HEK293 (cell line): ENCODE measurements at regions not wholly inside any gene's neighbourhood (a gene's known extent, or its start where the extent isn't known, plus 50 kb on each side); places are given as distances from the start of the nearest gene placed in this dataset.

Source experiments
- CTCF ChIA-PET: fragments of 350-600 bp; formaldehyde crosslinking; extraction: SDS; loops from one replicate; lab custom pipeline; 2021; ENCODE audit warnings: antibody characterized with exemption; lab: Yijun Ruan, JAX
- POLR2A ChIA-PET: fragments of 300-600 bp; formaldehyde crosslinking; extraction: SDS; loops from one replicate; lab custom pipeline; 2020; ENCODE audit warnings: antibody characterized with exemption, inconsistent platforms; lab: Yijun Ruan, JAX
- H3K27ac ChIP-seq: fragments of 200-500 bp; sonication (Bioruptor generic); 2 replicates; pipeline ENCODE4 v1.5.1; 2014; ENCODE audit warnings: low read depth, low read length, control low read depth, inconsistent platforms; ENCODE audit errors: extremely low read depth
- H3K36me3 ChIP-seq, 2 experiments: fragments of 200-500 bp in 1 of 2; sonication (Bioruptor generic) in 1 of 2; 1 replicate in 1 of 2; 2 replicates in 1 of 2; pipeline ENCODE4 v1.5.1; 2014 to 2017; ENCODE audit warnings: inconsistent platforms in 2 of 2, low read length in 2 of 2; ENCODE audit not compliant: control insufficient read depth in 2 of 2, insufficient read depth in 1 of 2
- H3K4me1 ChIP-seq: fragments of 200-500 bp; sonication (Bioruptor generic); 2 replicates; pipeline ENCODE4 v1.5.1; 2014; ENCODE audit warnings: mild to moderate bottlenecking, low read length, inconsistent platforms; ENCODE audit not compliant: control insufficient read depth, insufficient read depth
- H3K4me3 ChIP-seq: 2 replicates; pipeline ENCODE4 v1.5.1; 2011; ENCODE audit warnings: low read depth, mild to moderate bottlenecking, control low read depth, low read length, moderate library complexity
- H3K9me3 ChIP-seq: fragments of 200-500 bp; sonication (Bioruptor generic); 2 replicates; pipeline ENCODE4 v1.5.1; 2014; ENCODE audit warnings: low read depth, low read length, inconsistent platforms; ENCODE audit not compliant: control insufficient read depth, insufficient read depth
- MZF1 ChIP-seq: fragments of 450-650 bp; formaldehyde crosslinking; IDR thresholded peaks from 2 replicates; pipeline ENCODE4 v1.5.1; 2017; ENCODE audit warnings: missing biosample characterization, missing genetic modification characterization, borderline replicate concordance
- PATZ1 ChIP-seq: fragments of 450-650 bp; formaldehyde crosslinking; IDR thresholded peaks from 2 replicates; pipeline ENCODE4 v1.5.1; 2016; ENCODE audit warnings: missing biosample characterization, missing genetic modification characterization
- PBX3 ChIP-seq: sonication (generic); formaldehyde crosslinking; IDR thresholded peaks from 2 replicates; pipeline ENCODE4 v1.8.1; 2022; ENCODE audit warnings: mild to moderate bottlenecking, moderate library complexity, missing genetic modification reagents
- PRDM6 ChIP-seq: fragments of 450-650 bp; formaldehyde crosslinking; IDR thresholded peaks from 2 replicates; pipeline ENCODE4 v1.5.1; 2017; ENCODE audit warnings: missing biosample characterization, missing genetic modification characterization
- ZBTB20 ChIP-seq: fragments of 450-650 bp; formaldehyde crosslinking; IDR thresholded peaks from 2 replicates; pipeline ENCODE4 v1.5.1; 2016; ENCODE audit warnings: missing biosample characterization, missing genetic modification characterization
- ZFP3 ChIP-seq: fragments of 450-650 bp; formaldehyde crosslinking; IDR thresholded peaks from 2 replicates; pipeline ENCODE4 v1.5.1; 2016; ENCODE audit warnings: low read depth, missing biosample characterization, missing genetic modification characterization
- ZIC2 ChIP-seq: fragments of 450-650 bp; formaldehyde crosslinking; IDR thresholded peaks from 2 replicates; pipeline ENCODE4 v1.5.1; 2016; ENCODE audit warnings: missing biosample characterization, missing genetic modification characterization
- ZNF146 ChIP-seq: fragments of 450-650 bp; formaldehyde crosslinking; IDR thresholded peaks from 2 replicates; pipeline ENCODE4 v1.5.1; 2016; ENCODE audit warnings: missing biosample characterization, missing genetic modification characterization
- ZNF211 ChIP-seq: fragments of 450-650 bp; formaldehyde crosslinking; IDR thresholded peaks from 2 replicates; pipeline ENCODE4 v1.5.1; 2016; ENCODE audit warnings: low read depth, missing biosample characterization, missing genetic modification characterization
- ZNF223 ChIP-seq: fragments of 450-650 bp; formaldehyde crosslinking; IDR thresholded peaks from 2 replicates; pipeline ENCODE4 v1.5.1; 2016; ENCODE audit warnings: missing biosample characterization, missing genetic modification characterization
- ZNF280C ChIP-seq: fragments of 450-650 bp; formaldehyde crosslinking; IDR thresholded peaks from 2 replicates; pipeline ENCODE4 v1.5.1; 2016; ENCODE audit warnings: missing biosample characterization, missing genetic modification characterization

- TF ChIP-seq ZNF280C (tag by site-specific recombination) (no peak), ZBTB20 (tag by site-specific recombination) (no peak), ZIC2 (tag by site-specific recombination) (no peak), ZNF146 (tag by site-specific recombination) (no peak), ZFP3 (tag by site-specific recombination) (no peak), ZNF223 (tag by site-specific recombination) (no peak)
Observed at GRCh38 chr9:115327436-115328122, 209.6 kb upstream of the TNC start (continued).

- TF ChIP-seq ZNF211 (tag by site-specific recombination) (no peak), PATZ1 (tag by site-specific recombination) (no peak), MZF1 (tag by site-specific recombination) (no peak)
- TF ChIP-seq, all 188 proteins: peak for 0
- Histone ChIP-seq H3K4me1 (no peaks in the 10 kb centered on the region), H3K27ac (no peak overlapping the region), H3K4me3 (no peak overlapping the region), H3K9me3 (no peaks in the 10 kb centered on the region), H3K36me3 (no peaks in the 10 kb centered on the region)
- ChIA-PET POLR2A (interaction anchor here (0.7 kb wide), 1 partner anchor 209 kb away, joined by 3 read pairs; no protein-coding TSS in a partner anchor), CTCF (interaction anchor here (0.8 kb wide), 1 partner anchor 196 kb away, joined by 3 read pairs; no protein-coding TSS in a partner anchor)
Observed at GRCh38 chr9:115328228-115328627, 210.3 kb upstream of the TNC start.

GRCh38 chr9:115328677-115329076 lies 210.7 kb upstream of the TNC start:
- Histone ChIP-seq H3K36me3 (no peaks in the 10 kb centered on the region), H3K4me3 (no peak overlapping the region), H3K4me1 (no peaks in the 10 kb centered on the region), H3K9me3 (no peaks in the 10 kb centered on the region), H3K27ac (no peak overlapping the region)
- ChIA-PET CTCF (interaction anchor here (0.8 kb wide), 1 partner anchor 196 kb away, joined by 3 read pairs; no protein-coding TSS in a partner anchor), POLR2A (interaction anchor here (0.7 kb wide), 1 partner anchor 209 kb away, joined by 3 read pairs; no protein-coding TSS in a partner anchor)
- no peak for TF ChIP-seq PBX3
- no peak for TF ChIP-seq PRDM6
